GM18870 (cell line): ENCODE measurements at regions not wholly inside any gene's neighbourhood (a gene's known extent, or its start where the extent isn't known, plus 50 kb on each side); places are given as distances from the start of the nearest gene placed in this dataset.

ENCODE experiments used
- ATAC-seq: cut with Tn5 transposase; IDR thresholded peaks from one replicate; pipeline ENCODE4 v1.9.1; 2021; ENCODE audit warnings: moderate library complexity; ENCODE audit not compliant: unreplicated experiment

- no peak for ATAC-seq
These were observed 69.9 kb upstream of the NUDT7 start for GRCh38 chr16:77652399-77652798.

GRCh38 chr16:77657016-77657415 is 65.3 kb upstream of the NUDT7 start:
- ATAC-seq, result no peak

- no peak for ATAC-seq
These were observed 62.0 kb upstream of the NUDT7 start for GRCh38 chr16:77660311-77660710.

- no peak for ATAC-seq
These were observed 60.1 kb upstream of the NUDT7 start for GRCh38 chr16:77662246-77662645.

GRCh38 chr16:77663711-77664110 is 58.6 kb upstream of the NUDT7 start:
- ATAC-seq, result no peak

GRCh38 chr16:77666771-77667170 is 55.5 kb upstream of the NUDT7 start:
- no peak for ATAC-seq

GRCh38 chr16:77668201-77668600 is 54.1 kb upstream of the NUDT7 start:
- ATAC-seq, result no peak

GRCh38 chr16:77669057-77669456 is 53.3 kb upstream of the NUDT7 start:
- ATAC-seq, result no peak
